ENCODE measurements at regions not wholly inside any gene's neighbourhood (a gene's known extent, or its start where the extent isn't known, plus 50 kb on each side); places are given as distances from the start of the nearest gene placed in this dataset.

GRCh38 chr20:60313614-60314013 is 355.4 kb downstream of the CDH26 start:
- DNase-seq (ENCODE audit: low spot score): no peak
- H3K27me3 Mint-ChIP-seq (ENCODE audit: insufficient read depth, low read depth): peaks cover 11% of the 10 kb centered on the region
- no peaks in the 10 kb centered on the region for H3K27me3 ChIP-seq
- H3K27ac ChIP-seq: no peak overlapping the region
- no peaks in the 10 kb centered on the region for H3K4me1 ChIP-seq
- no peak overlapping the region for H3K27ac Mint-ChIP-seq
- no peaks in the 10 kb centered on the region for H4K20me1 ChIP-seq (ENCODE audit: low read depth)
- peaks cover 11% of the 10 kb centered on the region for H3K9me3 Mint-ChIP-seq
- H3K4me3 ChIP-seq: no peak overlapping the region
- H3K4me3 Mint-ChIP-seq: no peak overlapping the region
- H3F3A ChIP-seq (ENCODE audit: low read depth): no peaks in the 10 kb centered on the region
- TF ChIP-seq EZH2 (IDR thresholded peaks at IDR 0.05) (no peak), EZH2phosphoT487 (IDR thresholded peaks at IDR 0.05) (no peak), CTCF (IDR thresholded peaks at IDR 0.05) (no peak)
- no peak overlapping the region for H2AFZ ChIP-seq (replicated peaks)
- H3K79me2 ChIP-seq (ENCODE audit: low read depth): no peaks in the 10 kb centered on the region
- no peaks in the 10 kb centered on the region for H3K36me3 Mint-ChIP-seq
- H3K9me3 ChIP-seq (ENCODE audit: low read depth): no peaks in the 10 kb centered on the region
- H3K4me1 Mint-ChIP-seq: peaks cover 40% of the 10 kb centered on the region
- no peak overlapping the region for H3K9ac ChIP-seq
- H3K36me3 ChIP-seq: no peaks in the 10 kb centered on the region
- H3K4me2 ChIP-seq: no peak overlapping the region

- no peak for DNase-seq (ENCODE audit: low spot score)
- TF ChIP-seq CTCF (IDR thresholded peaks at IDR 0.05) (no peak), EZH2phosphoT487 (IDR thresholded peaks at IDR 0.05) (no peak), EZH2 (IDR thresholded peaks at IDR 0.05) (no peak)
- Histone ChIP-seq H3K4me1 (no peaks in the 10 kb centered on the region), H2AFZ (replicated peaks) (no peak overlapping the region), H3F3A (ENCODE audit: low read depth) (no peaks in the 10 kb centered on the region), H3K4me3 (no peak overlapping the region), H3K9me3 (ENCODE audit: low read depth) (no peaks in the 10 kb centered on the region), H4K20me1 (ENCODE audit: low read depth) (no peaks in the 10 kb centered on the region), H3K36me3 (no peaks in the 10 kb centered on the region), H3K4me2 (no peak overlapping the region), H3K79me2 (ENCODE audit: low read depth) (no peaks in the 10 kb centered on the region), H3K27ac (no peak overlapping the region), H3K9ac (no peak overlapping the region), H3K27me3 (no peaks in the 10 kb centered on the region)
- Mint-ChIP-seq H3K27me3 (ENCODE audit: insufficient read depth, low read depth) (peaks cover 9% of the 10 kb centered on the region), H3K4me3 (peak overlapping the region; percentile 4), H3K27ac (peak overlapping the region; percentile 11), H3K9me3 (peaks cover 11% of the 10 kb centered on the region), H3K4me1 (peaks cover 49% of the 10 kb centered on the region), H3K36me3 (no peaks in the 10 kb centered on the region)
These were observed 356.5 kb downstream of the CDH26 start for GRCh38 chr20:60314727-60315126.

- peaks cover 58% of the 10 kb centered on the region for H3K4me1 Mint-ChIP-seq
- H3K9me3 ChIP-seq (ENCODE audit: low read depth): no peaks in the 10 kb centered on the region
These were observed 358.4 kb downstream of the CDH26 start for GRCh38 chr20:60316476-60317158.

More at GRCh38 chr20:60316476-60317158, 358.4 kb downstream of the CDH26 start:
- TF ChIP-seq CTCF (IDR thresholded peaks at IDR 0.05) (no peak), EZH2phosphoT487 (IDR thresholded peaks at IDR 0.05) (no peak), EZH2 (IDR thresholded peaks at IDR 0.05) (no peak)
- Histone ChIP-seq H3F3A (ENCODE audit: low read depth) (no peaks in the 10 kb centered on the region), H4K20me1 (ENCODE audit: low read depth) (no peaks in the 10 kb centered on the region), H2AFZ (replicated peaks) (no peak overlapping the region), H3K4me1 (no peaks in the 10 kb centered on the region), H3K27ac (no peak overlapping the region), H3K4me2 (no peak overlapping the region), H3K4me3 (no peak overlapping the region), H3K27me3 (no peaks in the 10 kb centered on the region), H3K9ac (no peak overlapping the region), H3K79me2 (ENCODE audit: low read depth) (no peaks in the 10 kb centered on the region), H3K36me3 (no peaks in the 10 kb centered on the region)
- Mint-ChIP-seq H3K36me3 (no peaks in the 10 kb centered on the region), H3K27me3 (ENCODE audit: insufficient read depth, low read depth) (peaks cover 9% of the 10 kb centered on the region), H3K27ac (no peak overlapping the region), H3K9me3 (peaks cover 6% of the 10 kb centered on the region), H3K4me3 (peak overlapping the region; percentile 34)
- no peak for DNase-seq (ENCODE audit: low spot score)
